IMR-90 (cell line): ENCODE measurements at regions not wholly inside any gene's neighbourhood (a gene's known extent, or its start where the extent isn't known, plus 50 kb on each side); places are given as distances from the start of the nearest gene placed in this dataset.

ENCODE experiments used
- ATAC-seq: fragments of 200-7000 bp; cut with Tn5 transposase; 2 replicates; pipeline ENCODE4 v1.9.1; 2020; ENCODE audit warnings: low read depth, mild to moderate bottlenecking, moderate library complexity
- BruUV-seq: library from RNA; stranded (reverse); fragments of 400-500 nt; replicated peaks from 2 replicates; lab custom pipeline; 2021; lab: Mats Ljungman, UMichigan
- CTCF ChIA-PET: fragments of 300-600 bp; formaldehyde crosslinking; extraction: SDS; loops from one replicate; lab custom pipeline; 2021; ENCODE audit warnings: antibody characterized with exemption; lab: Yijun Ruan, JAX
- POLR2A ChIA-PET: fragments of 300-600 bp; sonication (Branson Sonifier 250); formaldehyde crosslinking; loops from one replicate; lab custom pipeline; 2022; ENCODE audit warnings: antibody characterized with exemption; ENCODE audit not compliant: unreplicated experiment; lab: Charles Lee
- DNase-seq: peaks from one replicate; pipeline ENCODE4 v3.0.0; 2013
- H2AFZ ChIP-seq: replicated peaks from 2 replicates; pipeline ENCODE3; 2013; ENCODE audit warnings: low read length, mild to moderate bottlenecking; ENCODE audit not compliant: poor library complexity
- H2AK5ac ChIP-seq: 2 replicates; pipeline ENCODE4 v1.6.1; 2013; ENCODE audit warnings: low read depth, low read length, inconsistent platforms
- H2AK9ac ChIP-seq: replicated peaks from 2 replicates; pipeline ENCODE3; 2013; ENCODE audit warnings: mild to moderate bottlenecking, low read depth, low read length, moderate library complexity; ENCODE audit not compliant: poor library complexity
- H2BK120ac ChIP-seq: 2 replicates; pipeline ENCODE4 v1.6.1; 2013; ENCODE audit warnings: low read depth, low read length, inconsistent platforms
- H2BK15ac ChIP-seq: 3 replicates; pipeline ENCODE4 v1.6.1; 2013; ENCODE audit warnings: low read depth, low read length, inconsistent platforms
- H2BK20ac ChIP-seq: 2 replicates; pipeline ENCODE4 v1.6.1; 2013; ENCODE audit warnings: low read depth, mild to moderate bottlenecking, inconsistent platforms, low read length, moderate library complexity
- H2BK5ac ChIP-seq: 2 replicates; pipeline ENCODE4 v1.6.1; 2013; ENCODE audit warnings: mild to moderate bottlenecking, low read depth, low read length, inconsistent platforms; ENCODE audit not compliant: poor library complexity, severe bottlenecking
- H3K14ac ChIP-seq: replicated peaks from 2 replicates; pipeline ENCODE4 v1.6.1; 2013; ENCODE audit warnings: low read depth, low read length, inconsistent platforms
- H3K18ac ChIP-seq: 2 replicates; pipeline ENCODE4 v1.6.1; 2013; ENCODE audit warnings: low read depth, low read length, control low read depth
- H3K23ac ChIP-seq: 2 replicates; pipeline ENCODE4 v1.6.1; 2013; ENCODE audit warnings: low read depth, low read length, inconsistent platforms
- H3K27ac ChIP-seq: 2 replicates; pipeline ENCODE4 v1.5.1; 2013; ENCODE audit warnings: mild to moderate bottlenecking, control low read depth, low read length; ENCODE audit not compliant: insufficient read depth
- H3K27me3 ChIP-seq: 2 replicates; pipeline ENCODE4 v1.6.1; 2013; ENCODE audit warnings: low read length; ENCODE audit not compliant: control insufficient read depth, insufficient read depth
- H3K36me3 ChIP-seq: 2 replicates; pipeline ENCODE4 v1.6.1; 2013; ENCODE audit warnings: low read length, mixed read lengths; ENCODE audit not compliant: control insufficient read depth, insufficient read depth
- H3K4ac ChIP-seq: 2 replicates; pipeline ENCODE4 v1.6.1; 2013; ENCODE audit warnings: low read depth, low read length, inconsistent platforms
- H3K4me1 ChIP-seq: 2 replicates; pipeline ENCODE4 v1.6.1; 2013; ENCODE audit warnings: low read length, mixed read lengths; ENCODE audit not compliant: control insufficient read depth, insufficient read depth
- H3K4me2 ChIP-seq: 2 replicates; pipeline ENCODE4 v1.6.1; 2013; ENCODE audit warnings: low read depth, mild to moderate bottlenecking, control low read depth, low read length, moderate library complexity
- H3K4me3 ChIP-seq: 2 replicates; pipeline ENCODE4 v1.5.1; 2013; ENCODE audit warnings: low read depth, mild to moderate bottlenecking, control low read depth, low read length, moderate library complexity; ENCODE audit not compliant: insufficient read depth
- H3K56ac ChIP-seq: 2 replicates; pipeline ENCODE4 v1.6.1; 2013; ENCODE audit warnings: low read length, inconsistent platforms; ENCODE audit not compliant: insufficient read depth; ENCODE audit errors: extremely low read depth
- H3K79me1 ChIP-seq, 2 experiments: 2 replicates each; pipeline ENCODE4 v1.6.1; 2013; ENCODE audit warnings: low read length in 2 of 2, inconsistent platforms in 1 of 2, low read depth in 1 of 2
- H3K9ac ChIP-seq: 2 replicates; pipeline ENCODE4 v1.6.1; 2013; ENCODE audit warnings: low read depth, low read length, control low read depth
- H3K9me1 ChIP-seq: 2 replicates; pipeline ENCODE4 v1.6.1; 2013; ENCODE audit warnings: low read length, inconsistent platforms; ENCODE audit not compliant: insufficient read depth
- H3K9me3 ChIP-seq: 2 replicates; pipeline ENCODE4 v1.6.1; 2013; ENCODE audit warnings: low read length; ENCODE audit not compliant: control insufficient read depth, insufficient read depth
- H4K20me1 ChIP-seq: 2 replicates; pipeline ENCODE4 v1.6.1; 2013; ENCODE audit warnings: low read length, inconsistent platforms; ENCODE audit not compliant: insufficient read depth
- H4K5ac ChIP-seq: 2 replicates; pipeline ENCODE4 v1.6.1; 2013; ENCODE audit warnings: mild to moderate bottlenecking, low read depth, low read length, control low read depth
- H4K8ac ChIP-seq, 2 experiments: 2 replicates each; pipeline ENCODE4 v1.6.1; 2013; ENCODE audit warnings: low read depth in 2 of 2, low read length in 2 of 2, control low read depth in 1 of 2, inconsistent platforms in 1 of 2
- H4K91ac ChIP-seq: 2 replicates; pipeline ENCODE4 v1.6.1; 2013; ENCODE audit warnings: low read depth, low read length, inconsistent platforms; ENCODE audit not compliant: insufficient read depth
- BHLHE40 ChIP-seq: fragments of 150-350 bp; IDR thresholded peaks from 2 replicates; pipeline ENCODE4 v1.6.1; 2016; ENCODE audit warnings: mild to moderate bottlenecking, low read depth, low read length
- CEBPB ChIP-seq: IDR thresholded peaks from 2 replicates; pipeline ENCODE4 v1.6.1; 2012; ENCODE audit warnings: low read depth, low read length, improper control_type of control experiment
- CHD1 ChIP-seq: IDR thresholded peaks from 2 replicates; pipeline ENCODE4 v1.6.1; 2012; ENCODE audit warnings: low read depth, low read length, improper control_type of control experiment
- FOS ChIP-seq: fragments of 150-350 bp; IDR thresholded peaks from 2 replicates; pipeline ENCODE4 v1.6.1; 2016; ENCODE audit warnings: low read depth, low read length
- MAFK ChIP-seq: IDR thresholded peaks from 2 replicates; pipeline ENCODE4 v1.6.1; 2012; ENCODE audit warnings: low read depth, low read length, improper control_type of control experiment
- MAZ ChIP-seq: IDR thresholded peaks from 2 replicates; pipeline ENCODE4 v1.6.1; 2012; ENCODE audit warnings: low read depth, mild to moderate bottlenecking, low read length, improper control_type of control experiment, moderate library complexity, borderline replicate concordance
- MXI1 ChIP-seq: IDR thresholded peaks from 2 replicates; pipeline ENCODE4 v1.6.1; 2012; ENCODE audit warnings: low read depth, mild to moderate bottlenecking, low read length, moderate library complexity, borderline replicate concordance
- NFE2L2 ChIP-seq: fragments of 150-350 bp; IDR thresholded peaks from 2 replicates; pipeline ENCODE4 v1.6.1; 2016; ENCODE audit warnings: low read depth, mild to moderate bottlenecking, low read length
- POLR2A ChIP-seq: IDR thresholded peaks from 2 replicates; pipeline ENCODE4 v1.6.1; 2012; ENCODE audit warnings: mild to moderate bottlenecking, low read depth, low read length
- RAD21 ChIP-seq: IDR thresholded peaks from 2 replicates; pipeline ENCODE4 v1.6.1; 2012; ENCODE audit warnings: low read length, improper control_type of control experiment
- RCOR1 ChIP-seq: IDR thresholded peaks from 2 replicates; pipeline ENCODE4 v1.6.1; 2012; ENCODE audit warnings: mild to moderate bottlenecking, low read length, improper control_type of control experiment; ENCODE audit not compliant: insufficient replicate concordance
- RFX5 ChIP-seq: IDR thresholded peaks from 2 replicates; pipeline ENCODE4 v1.8.0; 2012; ENCODE audit warnings: low read depth, mild to moderate bottlenecking, low read length, moderate library complexity
- SMC3 ChIP-seq: fragments of 150-350 bp; IDR thresholded peaks from 2 replicates; pipeline ENCODE4 v1.6.1; 2016; ENCODE audit warnings: low read depth, mild to moderate bottlenecking, antibody characterized with exemption, low read length, moderate library complexity
- WGBS, 2 experiments: methylation state at CpG; one replicate each; pipeline versions ENCODE4 v1.1.5 to v1.1.7; 2013; ENCODE audit warnings: missing lambda C conversion rate in 2 of 2; ENCODE audit not compliant: insufficient read length in 1 of 2; ENCODE audit errors: extremely low coverage in 2 of 2; 5-methylcytosine and 5-hydroxymethylcytosine counted together
- dilution Hi-C: fragments of 300-500 bp; cut with HindIII; formaldehyde crosslinking; loops from one replicate; pipeline ENCODE4 v1.14.3; 2018; ENCODE audit warnings: low sequenced_read_pairs; ENCODE audit not compliant: unreplicated experiment
- in situ Hi-C: fragments of 300-500 bp; cut with MboI; formaldehyde crosslinking; loops from 3 replicates; pipeline ENCODE4 v1.14.3; 2019; ENCODE audit warnings: low sequenced_read_pairs, inconsistent platforms, mixed read lengths
- intact Hi-C: fragments of 100-400 bp; cut with micrococcal nuclease; formaldehyde crosslinking; loops from 2 replicates; pipeline ENCODE4 v1.10.0; 2022
- TF ChIP-seq, protein P1 (sequence below): fragments of 150-350 bp; IDR thresholded peaks from 2 replicates; pipeline ENCODE4 v1.6.1; 2017; ENCODE audit warnings: mild to moderate bottlenecking, antibody characterized with exemption, low read length, low read depth
- TF ChIP-seq, protein P2 (sequence below): fragments of 150-350 bp; IDR thresholded peaks from 2 replicates; pipeline ENCODE4 v1.6.1; 2016; ENCODE audit warnings: low read depth, mild to moderate bottlenecking, low read length, moderate library complexity, borderline replicate concordance
- TF ChIP-seq, protein P3 (sequence below): conservative IDR thresholded peaks from 2 replicates; pipeline ENCODE4 v1.5.1; 2012; ENCODE audit warnings: mild to moderate bottlenecking, low read depth, low read length, improper control_type of control experiment

DNA sequence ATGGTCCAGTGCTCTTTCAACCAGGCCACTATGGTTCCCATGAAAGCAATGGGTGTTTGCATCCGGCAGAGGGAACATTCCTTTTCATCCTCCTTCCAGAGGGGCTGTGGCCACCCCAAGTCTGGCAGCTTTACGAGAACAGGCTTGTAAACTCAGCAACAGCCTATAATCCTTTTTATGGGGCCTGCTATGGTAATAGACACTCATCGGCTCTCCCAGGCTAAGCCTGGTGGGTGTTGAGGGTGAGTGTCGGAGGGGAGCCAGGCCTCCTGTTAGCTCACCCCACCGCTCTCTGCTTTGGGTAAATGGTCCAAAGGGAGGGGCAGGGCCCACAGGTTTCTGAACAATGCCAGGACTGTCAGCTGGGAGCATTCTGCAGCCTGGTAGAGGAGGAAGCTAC is 111.6 kb upstream of the CD82 start:
- Histone ChIP-seq H4K91ac (no peak overlapping the region), H4K20me1 (no peaks in the 10 kb centered on the region), H2AK5ac (no peak overlapping the region), H2AFZ (no peak overlapping the region), H3K9ac (no peak overlapping the region), H2BK20ac (no peak overlapping the region), H2AK9ac (no peak overlapping the region), H2BK5ac (no peak overlapping the region), H3K79me1 (no peaks in the 10 kb centered on the region), H3K23ac (no peak overlapping the region), H3K27me3 (peaks cover 3% of the 10 kb centered on the region), H3K14ac (no peak overlapping the region), H3K9me1 (no peaks in the 10 kb centered on the region), H3K56ac (no peak overlapping the region), H3K9me3 (no peaks in the 10 kb centered on the region), H2BK15ac (no peak overlapping the region), H3K27ac (no peak overlapping the region), H2BK120ac (no peak overlapping the region), H3K18ac (no peak overlapping the region), H3K4me3 (no peak overlapping the region), H4K5ac (no peak overlapping the region), H4K8ac (no peak overlapping the region), H3K4me1 (no peaks in the 10 kb centered on the region), H3K4me2 (no peak overlapping the region), H3K4ac (no peak overlapping the region), H3K36me3 (no peaks in the 10 kb centered on the region)
- in situ Hi-C loops = no loop called here
- 60% methylated on average over 1 of the region's 5 CpGs; no CpG with 5 or more reads in 1 of the 2 experiments for WGBS, 2 experiments
- ATAC-seq = no peak
- ChIA-PET CTCF (no interaction called here), POLR2A (no interaction called here)
- BruUV-seq = no TSS peak
- intact Hi-C loops = no loop called here
- no peak for DNase-seq
- dilution Hi-C loops = no loop called here
- TF ChIP-seq, protein P1, sequence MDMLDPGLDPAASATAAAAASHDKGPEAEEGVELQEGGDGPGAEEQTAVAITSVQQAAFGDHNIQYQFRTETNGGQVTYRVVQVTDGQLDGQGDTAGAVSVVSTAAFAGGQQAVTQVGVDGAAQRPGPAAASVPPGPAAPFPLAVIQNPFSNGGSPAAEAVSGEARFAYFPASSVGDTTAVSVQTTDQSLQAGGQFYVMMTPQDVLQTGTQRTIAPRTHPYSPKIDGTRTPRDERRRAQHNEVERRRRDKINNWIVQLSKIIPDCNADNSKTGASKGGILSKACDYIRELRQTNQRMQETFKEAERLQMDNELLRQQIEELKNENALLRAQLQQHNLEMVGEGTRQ = no peak
- TF ChIP-seq SMC3 (no peak), RFX5 (no peak), BHLHE40 (no peak), RCOR1 (no peak), MAFK (no peak), CEBPB (no peak), CHD1 (no peak), MAZ (no peak), NFE2L2 (no peak), FOS (no peak), POLR2A (no peak), MXI1 (no peak), RAD21 (no peak)
- TF ChIP-seq, protein P2, sequence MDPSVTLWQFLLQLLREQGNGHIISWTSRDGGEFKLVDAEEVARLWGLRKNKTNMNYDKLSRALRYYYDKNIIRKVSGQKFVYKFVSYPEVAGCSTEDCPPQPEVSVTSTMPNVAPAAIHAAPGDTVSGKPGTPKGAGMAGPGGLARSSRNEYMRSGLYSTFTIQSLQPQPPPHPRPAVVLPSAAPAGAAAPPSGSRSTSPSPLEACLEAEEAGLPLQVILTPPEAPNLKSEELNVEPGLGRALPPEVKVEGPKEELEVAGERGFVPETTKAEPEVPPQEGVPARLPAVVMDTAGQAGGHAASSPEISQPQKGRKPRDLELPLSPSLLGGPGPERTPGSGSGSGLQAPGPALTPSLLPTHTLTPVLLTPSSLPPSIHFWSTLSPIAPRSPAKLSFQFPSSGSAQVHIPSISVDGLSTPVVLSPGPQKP = no peak
- TF ChIP-seq, protein P3, sequence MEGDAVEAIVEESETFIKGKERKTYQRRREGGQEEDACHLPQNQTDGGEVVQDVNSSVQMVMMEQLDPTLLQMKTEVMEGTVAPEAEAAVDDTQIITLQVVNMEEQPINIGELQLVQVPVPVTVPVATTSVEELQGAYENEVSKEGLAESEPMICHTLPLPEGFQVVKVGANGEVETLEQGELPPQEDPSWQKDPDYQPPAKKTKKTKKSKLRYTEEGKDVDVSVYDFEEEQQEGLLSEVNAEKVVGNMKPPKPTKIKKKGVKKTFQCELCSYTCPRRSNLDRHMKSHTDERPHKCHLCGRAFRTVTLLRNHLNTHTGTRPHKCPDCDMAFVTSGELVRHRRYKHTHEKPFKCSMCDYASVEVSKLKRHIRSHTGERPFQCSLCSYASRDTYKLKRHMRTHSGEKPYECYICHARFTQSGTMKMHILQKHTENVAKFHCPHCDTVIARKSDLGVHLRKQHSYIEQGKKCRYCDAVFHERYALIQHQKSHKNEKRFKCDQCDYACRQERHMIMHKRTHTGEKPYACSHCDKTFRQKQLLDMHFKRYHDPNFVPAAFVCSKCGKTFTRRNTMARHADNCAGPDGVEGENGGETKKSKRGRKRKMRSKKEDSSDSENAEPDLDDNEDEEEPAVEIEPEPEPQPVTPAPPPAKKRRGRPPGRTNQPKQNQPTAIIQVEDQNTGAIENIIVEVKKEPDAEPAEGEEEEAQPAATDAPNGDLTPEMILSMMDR = no peak
